ENCODE measurements at regions not wholly inside any gene's neighbourhood (a gene's known extent, or its start where the extent isn't known, plus 50 kb on each side); places are given as distances from the start of the nearest gene placed in this dataset.

DNA sequence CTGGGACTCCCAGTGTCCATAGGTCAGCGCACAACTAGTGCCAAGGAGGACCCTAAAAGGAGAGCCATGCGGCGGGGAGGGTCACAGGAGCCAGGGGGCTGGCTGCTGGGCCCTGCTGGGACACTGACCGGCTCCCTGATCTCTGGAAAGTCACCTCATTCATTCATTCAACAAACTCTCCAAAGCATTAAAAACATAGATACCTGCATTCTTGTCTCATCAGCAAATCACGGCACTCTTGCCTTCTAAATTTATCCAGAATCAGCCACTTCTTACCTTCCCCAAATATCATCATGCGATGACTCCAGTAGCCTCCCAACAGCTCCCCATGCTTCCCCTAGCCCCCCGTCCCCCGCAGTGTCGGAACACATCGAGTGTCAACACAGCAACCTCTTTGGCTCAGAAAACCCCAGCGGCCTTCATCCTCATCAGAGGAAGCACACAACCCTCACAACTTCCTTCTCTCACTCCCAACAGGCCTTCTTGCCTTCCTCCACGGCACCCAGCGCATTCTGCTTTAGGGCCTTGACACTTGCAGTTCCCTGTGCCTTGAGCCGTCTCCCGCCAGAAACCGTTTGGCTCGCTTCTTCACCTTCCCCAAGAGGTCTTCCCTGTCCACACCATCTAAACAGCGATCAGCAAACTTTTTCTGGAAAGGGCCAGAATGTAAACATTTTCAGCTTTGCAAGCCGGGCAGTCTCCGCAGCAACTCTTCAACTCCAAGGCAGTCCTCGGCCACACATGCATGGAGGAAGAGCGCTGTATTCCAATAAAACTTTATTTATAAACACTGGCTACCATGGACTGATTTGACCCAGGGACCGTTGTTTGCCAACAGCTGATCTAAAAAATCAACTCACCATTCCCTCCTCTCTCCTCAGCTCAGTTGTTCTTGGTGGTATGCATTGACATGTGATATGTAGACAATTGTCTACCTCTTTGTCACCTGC lies 119.5 kb upstream of the TNRC6C start:
- Histone ChIP-seq H3K36me3 (no peaks in the 10 kb centered on the region), H3K9me3 (no peaks in the 10 kb centered on the region), H3K4me1 (peaks cover 4 to 62% (median 42%) of the 10 kb centered on the region in 9 donors), H3K27me3 (peaks cover 0 to under 1% (median 0%) of the 10 kb centered on the region in 7 donors), H3K4me3 (no peak overlapping the region), H3K27ac (peak overlapping the region in 9 of 10 donors; percentile 33 to 88 (median 72))
- intact Hi-C loops (cut with DNase I): loop anchor here in 4 of 10 donors (5.0 to 10.0 kb wide), 2 partner anchors 46 to 62 kb away; no protein-coding TSS in a partner anchor
- WGBS, 2 donors: 91 to 93% methylated on average over 23 of the region's 23 CpGs
- DNase-seq: no peak
- TF ChIP-seq, protein P1, sequence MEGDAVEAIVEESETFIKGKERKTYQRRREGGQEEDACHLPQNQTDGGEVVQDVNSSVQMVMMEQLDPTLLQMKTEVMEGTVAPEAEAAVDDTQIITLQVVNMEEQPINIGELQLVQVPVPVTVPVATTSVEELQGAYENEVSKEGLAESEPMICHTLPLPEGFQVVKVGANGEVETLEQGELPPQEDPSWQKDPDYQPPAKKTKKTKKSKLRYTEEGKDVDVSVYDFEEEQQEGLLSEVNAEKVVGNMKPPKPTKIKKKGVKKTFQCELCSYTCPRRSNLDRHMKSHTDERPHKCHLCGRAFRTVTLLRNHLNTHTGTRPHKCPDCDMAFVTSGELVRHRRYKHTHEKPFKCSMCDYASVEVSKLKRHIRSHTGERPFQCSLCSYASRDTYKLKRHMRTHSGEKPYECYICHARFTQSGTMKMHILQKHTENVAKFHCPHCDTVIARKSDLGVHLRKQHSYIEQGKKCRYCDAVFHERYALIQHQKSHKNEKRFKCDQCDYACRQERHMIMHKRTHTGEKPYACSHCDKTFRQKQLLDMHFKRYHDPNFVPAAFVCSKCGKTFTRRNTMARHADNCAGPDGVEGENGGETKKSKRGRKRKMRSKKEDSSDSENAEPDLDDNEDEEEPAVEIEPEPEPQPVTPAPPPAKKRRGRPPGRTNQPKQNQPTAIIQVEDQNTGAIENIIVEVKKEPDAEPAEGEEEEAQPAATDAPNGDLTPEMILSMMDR (IDR thresholded peaks at IDR 0.05): no peak
- ATAC-seq: no peak

DNA sequence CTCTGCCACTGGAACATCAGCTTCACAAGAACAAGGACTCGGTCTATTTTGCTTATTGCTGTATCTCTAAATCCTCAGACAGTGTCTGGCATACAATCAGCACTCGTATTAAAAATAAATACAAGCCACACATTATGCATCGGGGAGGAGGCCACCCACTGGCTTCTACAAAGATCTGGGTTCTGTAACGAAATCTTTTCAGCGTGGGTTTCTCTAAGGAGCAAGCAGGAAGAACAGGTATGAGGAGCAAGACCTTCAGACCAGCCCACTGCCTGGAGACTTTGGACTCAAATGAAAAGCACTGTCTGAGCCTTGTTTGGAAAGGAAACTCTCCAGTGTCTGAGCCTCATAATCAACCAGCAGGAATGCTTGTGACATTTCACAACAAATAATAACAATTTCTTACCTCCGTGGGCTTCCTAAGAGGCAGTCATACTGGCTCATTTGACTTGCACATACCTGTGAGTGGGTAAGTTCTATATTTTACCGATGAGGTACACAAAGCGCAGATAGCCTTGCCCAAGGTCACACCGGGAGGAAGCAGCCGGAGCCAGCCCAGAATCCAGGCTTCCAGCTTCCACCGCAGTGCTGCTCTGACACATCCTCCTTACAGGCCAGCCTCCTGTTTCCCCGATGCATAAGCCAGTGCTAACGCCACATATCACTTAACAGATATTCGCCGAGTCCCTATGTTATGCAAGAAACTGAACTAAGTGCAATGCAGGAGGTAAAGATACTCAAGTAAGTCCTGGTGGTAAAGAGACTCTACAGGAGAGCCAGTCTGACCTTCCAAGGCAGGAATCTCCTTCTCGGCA lies 118.6 kb upstream of the TNRC6C start:
- Histone ChIP-seq H3K36me3 (no peaks in the 10 kb centered on the region), H3K4me1 (peaks cover 4 to 54% (median 33%) of the 10 kb centered on the region in 9 donors), H3K27me3 (no peaks in the 10 kb centered on the region), H3K27ac (peak overlapping the region; percentile 33 to 88 (median 72)), H3K9me3 (no peaks in the 10 kb centered on the region), H3K4me3 (no peak overlapping the region)
- intact Hi-C loops (cut with DNase I): loop anchor here in 5 of 10 donors (5.0 to 10.0 kb wide), 3 partner anchors 45 to 115 kb away; partner anchors contain the start of gene TNRC6C (in 1 of the 5)
- DNase-seq (peak in 1 of 2 donors; percentile 53), ATAC-seq (peak; percentile 44 to 82 (median 72))
- WGBS, 2 donors: 29 to 35% methylated on average over 16 of the region's 16 CpGs
- TF ChIP-seq, protein P1 (IDR thresholded peaks at IDR 0.05): no peak

DNA sequence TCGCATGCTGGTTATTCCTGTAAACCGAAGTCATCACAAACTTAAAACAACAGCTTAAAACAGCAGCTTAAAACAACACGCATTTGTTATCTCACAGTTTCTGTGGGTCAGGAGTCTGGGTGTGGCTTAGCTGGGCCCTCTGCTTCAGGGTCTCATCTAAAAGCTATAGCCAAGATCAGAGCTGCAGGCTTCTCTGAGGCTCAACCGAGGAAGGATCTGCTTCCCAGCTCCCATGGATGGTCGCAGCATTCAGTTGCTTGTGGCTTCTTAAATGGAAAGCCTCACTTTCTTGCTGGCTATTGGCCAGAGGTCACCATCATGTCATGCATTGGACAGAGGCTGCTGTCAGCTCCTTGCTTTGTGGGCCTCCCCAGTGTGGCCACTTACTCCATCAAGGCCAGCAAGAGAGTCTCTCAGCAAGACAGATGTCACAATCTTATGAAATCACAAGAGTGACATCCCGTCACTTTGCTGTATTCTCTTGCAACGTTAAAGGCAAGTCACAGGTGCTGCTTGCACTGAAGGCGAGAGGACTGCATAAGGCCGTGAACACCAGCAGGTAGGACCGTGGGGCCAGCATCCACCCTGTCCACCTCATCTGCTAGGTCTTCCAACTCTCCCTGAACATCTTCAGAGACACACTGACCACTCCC lies 117.9 kb upstream of the TNRC6C start:
- Histone ChIP-seq H3K4me3 (no peak overlapping the region), H3K27ac (peak overlapping the region in 9 of 10 donors; percentile 65 to 88 (median 72))
- WGBS, 2 donors: 77 to 78% methylated on average over 10 of the region's 10 CpGs

More for the DNA sequence above, 117.9 kb upstream of the TNRC6C start:
- H3K36me3 ChIP-seq: no peaks in the 10 kb centered on the region
- TF ChIP-seq, protein P1 (IDR thresholded peaks at IDR 0.05): no peak
- ATAC-seq: peak in 1 of 8 donors; percentile 13
- no peaks in the 10 kb centered on the region for H3K9me3 ChIP-seq
- no peaks in the 10 kb centered on the region for H3K27me3 ChIP-seq
- DNase-seq: no peak
- intact Hi-C loops (cut with DNase I): loop anchor here in 1 of 10 donors (10.0 kb wide), 1 partner anchor 114 kb away; the partner anchor contains the start of gene TNRC6C
- peaks cover 4 to 51% (median 33%) of the 10 kb centered on the region in 9 donors for H3K4me1 ChIP-seq
